Stimulated activated CD4-positive, alpha-beta T cell treated with anti-CD3 and anti-CD28 coated beads, Interleukin-2, amount 100 ng/mL, for 24 hours (primary cell): ENCODE measurements at regions not wholly inside any gene's neighbourhood (a gene's known extent, or its start where the extent isn't known, plus 50 kb on each side); places are given as distances from the start of the nearest gene placed in this dataset.

Experiments used
- DNase-seq, 2 donors: peaks; one replicate each; pipeline ENCODE4 v3.0.0-alpha.2; 2020

- DNase-seq = no peak
These were observed 552.2 kb upstream of the AMELY start for GRCh38 chrY:7463711-7464110.

DNA sequence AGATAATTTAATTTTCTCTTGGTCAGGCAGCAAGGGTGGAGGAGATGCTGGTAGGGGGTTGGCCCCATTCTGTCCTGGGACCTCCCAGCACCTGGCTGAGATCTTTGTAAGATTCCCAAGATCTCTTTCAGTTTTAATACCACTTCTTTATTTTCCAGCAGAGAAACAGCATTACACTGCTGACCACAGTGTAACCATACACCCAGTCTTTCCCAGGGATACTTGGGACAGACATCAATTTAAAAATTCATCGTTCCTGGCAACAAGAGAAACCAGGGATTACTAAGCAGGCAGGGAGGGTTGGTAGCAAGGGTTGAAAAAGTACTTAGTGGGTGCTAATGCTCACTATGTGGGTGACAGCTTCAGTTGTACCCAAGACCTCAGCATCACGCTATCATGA, 551.6 kb upstream of the AMELY start:
- no peak for DNase-seq

DNA sequence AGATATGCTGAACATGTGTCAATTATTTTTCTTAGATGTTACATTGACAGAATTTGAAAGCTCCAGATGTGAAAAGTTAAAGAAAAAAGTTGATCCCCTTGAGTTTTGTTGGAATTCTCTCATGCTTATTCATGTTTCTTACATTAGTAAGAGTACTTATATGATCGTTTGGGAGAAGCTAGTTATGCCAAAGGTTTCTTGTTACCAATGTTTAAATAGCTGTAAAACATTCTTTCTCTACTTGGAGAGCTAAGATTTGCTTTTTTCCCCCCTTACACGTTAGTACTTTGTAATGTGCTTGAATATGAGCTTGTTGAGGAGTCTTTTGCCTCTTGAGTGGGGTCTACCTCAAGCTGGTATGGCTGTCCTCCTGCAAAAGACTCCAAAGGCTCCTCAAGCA, 551.1 kb upstream of the AMELY start:
- no peak for DNase-seq

- no peak for DNase-seq
These were observed 550.4 kb upstream of the AMELY start for GRCh38 chrY:7461873-7462525.

DNA sequence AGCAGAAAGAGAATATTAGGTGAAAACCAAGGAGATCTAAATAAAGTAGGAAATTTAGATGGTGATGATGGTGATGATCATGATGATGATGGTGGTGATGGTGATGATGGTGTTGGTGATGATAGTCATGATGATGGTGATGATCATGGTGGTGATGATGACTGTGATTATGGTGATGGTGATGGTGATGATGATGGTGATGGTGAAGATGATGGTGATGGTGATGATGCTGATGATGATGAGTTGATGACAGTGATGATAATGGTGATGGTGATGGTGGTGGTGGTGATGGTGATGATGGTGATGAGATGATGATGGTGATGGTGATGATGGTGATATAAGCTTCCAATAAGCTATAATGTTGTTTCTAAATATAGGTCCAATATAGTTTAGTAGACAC, 548.2 kb upstream of the AMELY start:
- no peak for DNase-seq

GRCh38 chrY:7458301-7459078, 546.9 kb upstream of the AMELY start:
- DNase-seq = no peak

DNA sequence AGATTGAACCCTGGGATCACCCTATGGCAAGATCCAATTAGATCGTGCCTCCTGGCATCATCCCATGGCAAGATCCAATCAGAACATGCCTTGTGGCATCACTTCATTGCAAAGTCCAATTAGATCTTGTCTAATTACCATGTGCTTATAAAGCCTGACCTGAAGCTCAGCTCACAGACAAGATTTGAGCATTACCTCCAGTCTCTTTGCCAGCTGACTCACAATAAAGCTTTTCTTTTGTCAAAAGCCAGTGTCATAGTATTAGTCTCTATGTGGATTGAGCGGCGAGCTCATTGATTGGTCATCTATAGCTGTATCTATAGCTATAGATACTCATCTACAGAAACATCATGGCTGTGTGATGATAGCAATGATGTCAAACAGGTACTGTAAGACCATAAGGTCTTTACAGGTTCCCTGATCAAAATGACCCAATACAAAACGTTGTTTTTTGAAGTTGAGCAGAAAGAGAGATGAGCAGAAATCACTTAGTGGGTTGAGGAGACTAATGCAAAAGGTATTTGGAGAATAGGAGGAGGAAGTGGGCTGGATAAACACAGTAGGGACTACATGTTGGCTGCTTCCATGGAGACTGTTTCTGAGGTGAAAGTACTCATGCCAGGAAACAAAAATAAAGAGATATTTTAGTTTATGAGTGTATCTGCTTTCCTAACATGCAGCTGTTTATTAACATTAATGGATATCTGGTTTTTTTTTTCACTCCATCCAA, 545.9 kb upstream of the AMELY start:
- DNase-seq = no peak

GRCh38 chrY:7455626-7456025, 544.1 kb upstream of the AMELY start:
- DNase-seq = no peak

DNA sequence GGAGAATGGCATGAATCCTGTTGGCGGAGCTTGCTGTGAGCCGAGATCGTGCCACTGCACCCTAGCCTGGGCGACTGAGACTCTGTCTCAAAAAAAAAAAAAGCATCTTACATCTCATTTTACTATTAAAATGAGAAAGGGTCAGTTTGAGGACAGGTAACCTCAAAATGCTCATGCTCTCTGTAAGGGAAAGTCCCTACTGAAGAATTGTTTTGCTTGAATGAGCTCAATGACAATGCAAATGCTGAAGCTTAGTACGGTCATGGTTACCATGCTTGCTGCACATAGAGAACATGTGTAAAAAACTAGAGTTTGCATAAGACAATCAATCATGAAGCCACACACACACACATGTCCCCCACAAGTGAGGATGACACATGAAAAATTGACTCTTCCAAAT, 541.8 kb upstream of the AMELY start:
- no peak for DNase-seq

DNA sequence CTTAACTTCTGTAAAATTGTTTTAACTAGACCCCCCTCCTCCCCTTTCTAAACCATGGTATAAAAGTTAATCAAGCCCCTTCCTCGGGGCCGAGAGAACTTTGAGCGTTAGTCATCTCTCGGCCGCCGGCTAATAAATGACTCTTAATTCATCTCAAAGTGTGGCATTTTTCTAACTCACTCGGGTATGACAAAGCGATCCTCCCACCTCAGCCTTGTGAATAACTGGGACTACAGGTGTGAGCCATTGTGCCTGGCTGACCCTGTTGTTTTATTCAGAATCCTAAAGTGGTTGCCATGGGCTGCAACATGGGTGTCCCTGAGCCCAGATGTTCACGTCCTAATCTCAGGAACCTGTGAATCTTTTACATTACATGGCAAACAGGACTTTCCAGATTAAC, 540.7 kb upstream of the AMELY start:
- DNase-seq = no peak

DNA sequence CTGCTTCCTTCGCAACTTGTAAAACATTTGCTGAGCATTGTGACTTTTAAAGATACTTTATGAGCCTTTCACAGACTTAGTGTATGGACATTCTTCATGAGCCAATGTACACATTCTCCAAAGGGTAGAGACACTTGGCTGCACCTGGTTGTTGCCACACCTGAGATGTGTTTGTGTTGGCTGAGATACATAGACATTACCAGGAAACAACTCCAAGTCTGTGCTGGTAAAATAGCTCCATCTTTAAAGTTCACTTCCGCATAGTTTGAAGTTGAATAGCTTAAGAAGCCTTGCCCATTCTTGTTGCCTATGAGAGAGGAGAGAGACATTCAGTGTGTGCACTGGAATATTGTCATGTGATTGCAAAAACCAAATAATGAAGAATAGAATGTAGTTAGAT, 538.3 kb upstream of the AMELY start:
- DNase-seq = no peak

- no peak for DNase-seq
These were observed 537.1 kb upstream of the AMELY start for GRCh38 chrY:7448687-7449086.

- no peak for DNase-seq
These were observed 536.4 kb upstream of the AMELY start for GRCh38 chrY:7447881-7448516.

GRCh38 chrY:7444141-7444540, 532.6 kb upstream of the AMELY start:
- DNase-seq = no peak

DNA sequence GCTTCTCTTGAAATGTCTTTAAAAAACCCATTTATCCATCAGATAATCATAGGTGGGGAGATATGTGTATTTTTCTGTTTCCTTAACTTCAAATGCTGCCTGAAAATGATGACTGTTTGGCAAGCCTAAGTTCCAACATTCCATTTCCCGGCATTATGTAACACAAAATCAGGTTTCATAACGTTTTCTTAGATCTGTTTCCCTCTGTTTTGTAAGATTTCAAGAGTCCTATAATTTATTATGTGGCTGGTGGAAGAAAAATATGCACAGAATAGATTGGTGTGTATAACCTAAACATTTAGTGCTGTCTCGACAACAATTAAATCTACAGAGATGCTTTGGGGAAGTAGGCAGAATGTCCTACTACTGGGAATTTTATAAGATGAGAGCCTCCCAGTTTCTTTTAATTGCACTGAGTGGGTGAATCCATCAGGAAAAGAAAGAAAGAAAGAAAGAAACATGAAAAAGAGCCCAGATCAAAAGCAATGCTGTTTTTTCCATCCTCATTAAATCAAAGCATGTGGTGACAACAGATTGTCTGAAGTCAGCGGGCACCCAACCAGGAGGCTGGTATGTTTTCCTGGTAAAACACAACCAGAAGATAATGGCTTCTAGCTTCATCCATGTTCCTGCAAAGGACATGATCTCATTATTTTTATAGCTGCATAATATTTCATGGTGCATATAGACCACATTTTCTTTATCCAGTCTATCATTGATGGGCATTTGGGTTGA, 529.4 kb upstream of the AMELY start:
- DNase-seq = no peak

GRCh38 chrY:7437086-7437485, 525.5 kb upstream of the AMELY start:
- DNase-seq = no peak

GRCh38 chrY:7433817-7434809, 522.6 kb upstream of the AMELY start:
- DNase-seq = no peak

- no peak for DNase-seq
These were observed 507.6 kb upstream of the AMELY start for GRCh38 chrY:7419165-7419564.

DNA sequence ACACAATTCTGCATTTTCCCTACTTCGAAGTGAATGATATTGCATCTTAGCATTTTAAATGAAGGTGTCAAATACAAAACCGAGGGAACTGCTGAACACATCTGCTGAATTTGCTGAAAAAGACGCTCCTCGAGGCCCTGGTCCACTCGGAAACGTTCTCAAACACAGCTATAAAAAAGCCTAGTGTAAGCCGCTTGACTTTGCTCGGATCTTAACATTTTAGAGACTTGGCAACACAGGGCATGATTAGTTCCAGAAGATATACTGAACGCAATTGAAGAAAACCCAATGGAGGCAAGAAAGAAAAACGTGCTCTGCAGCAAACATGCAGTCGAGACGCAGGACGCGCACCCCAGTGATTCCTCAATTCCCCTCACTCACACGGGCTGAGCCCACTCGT, 506.4 kb upstream of the AMELY start:
- DNase-seq = no peak

DNA sequence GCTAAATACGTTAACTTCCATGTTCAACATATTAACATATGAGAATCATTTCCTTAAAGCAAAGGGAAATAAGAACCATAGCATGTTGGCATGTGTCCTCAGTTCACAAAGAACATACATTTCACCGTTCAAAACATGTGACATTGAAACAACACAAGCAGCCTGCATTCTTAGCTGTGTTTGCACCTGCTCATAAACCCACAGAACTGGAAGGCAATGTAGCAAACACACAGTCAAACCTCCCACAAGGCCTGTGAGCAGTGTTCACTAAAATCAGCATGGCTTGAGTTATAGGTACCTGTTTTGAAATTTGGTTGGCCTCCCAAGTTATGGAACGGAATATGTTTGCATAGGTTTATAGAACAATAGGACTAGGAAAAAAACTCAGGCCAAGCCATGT, 504.9 kb upstream of the AMELY start:
- no peak for DNase-seq

DNA sequence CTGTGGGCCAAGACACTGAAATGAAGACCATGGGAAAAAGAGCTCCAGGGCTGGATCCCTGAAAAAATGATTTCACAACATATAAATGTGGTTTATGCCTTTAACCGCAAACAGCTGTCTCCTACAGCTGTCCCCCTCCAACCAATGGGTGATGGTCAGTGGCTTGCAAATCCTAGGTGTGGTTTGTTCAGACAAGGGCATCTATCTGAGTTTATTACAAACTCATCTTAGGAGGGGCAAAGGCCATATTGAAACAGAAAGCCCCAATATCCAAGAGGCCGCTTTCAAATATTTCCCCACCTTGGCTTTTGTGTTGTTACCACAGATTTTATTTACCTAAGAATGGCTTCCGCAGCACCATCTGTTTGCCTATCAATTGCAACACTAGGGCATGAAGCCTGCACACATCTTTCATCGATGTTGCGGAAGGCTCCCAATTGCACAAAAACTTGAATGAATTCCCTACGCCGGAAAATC, 503.6 kb upstream of the AMELY start:
- no peak for DNase-seq
